Panc1 (cell line): ENCODE measurements at regions not wholly inside any gene's neighbourhood (a gene's known extent, or its start where the extent isn't known, plus 50 kb on each side); places are given as distances from the start of the nearest gene placed in this dataset.

ENCODE experiments used
- SIN3A ChIP-seq: IDR thresholded peaks from 2 replicates; pipeline ENCODE4 v1.6.1; 2012; ENCODE audit warnings: low read depth, mild to moderate bottlenecking, low read length, moderate library complexity, borderline replicate concordance; ENCODE audit not compliant: insufficient read depth
- TF ChIP-seq, protein P1 (sequence below): fragments of 450-650 bp; IDR thresholded peaks from 2 replicates; pipeline ENCODE4 v1.5.1; 2017; ENCODE audit warnings: mild to moderate bottlenecking

- TF ChIP-seq, protein P1, sequence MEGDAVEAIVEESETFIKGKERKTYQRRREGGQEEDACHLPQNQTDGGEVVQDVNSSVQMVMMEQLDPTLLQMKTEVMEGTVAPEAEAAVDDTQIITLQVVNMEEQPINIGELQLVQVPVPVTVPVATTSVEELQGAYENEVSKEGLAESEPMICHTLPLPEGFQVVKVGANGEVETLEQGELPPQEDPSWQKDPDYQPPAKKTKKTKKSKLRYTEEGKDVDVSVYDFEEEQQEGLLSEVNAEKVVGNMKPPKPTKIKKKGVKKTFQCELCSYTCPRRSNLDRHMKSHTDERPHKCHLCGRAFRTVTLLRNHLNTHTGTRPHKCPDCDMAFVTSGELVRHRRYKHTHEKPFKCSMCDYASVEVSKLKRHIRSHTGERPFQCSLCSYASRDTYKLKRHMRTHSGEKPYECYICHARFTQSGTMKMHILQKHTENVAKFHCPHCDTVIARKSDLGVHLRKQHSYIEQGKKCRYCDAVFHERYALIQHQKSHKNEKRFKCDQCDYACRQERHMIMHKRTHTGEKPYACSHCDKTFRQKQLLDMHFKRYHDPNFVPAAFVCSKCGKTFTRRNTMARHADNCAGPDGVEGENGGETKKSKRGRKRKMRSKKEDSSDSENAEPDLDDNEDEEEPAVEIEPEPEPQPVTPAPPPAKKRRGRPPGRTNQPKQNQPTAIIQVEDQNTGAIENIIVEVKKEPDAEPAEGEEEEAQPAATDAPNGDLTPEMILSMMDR = no peak
- no peak for TF ChIP-seq SIN3A
These were observed 60.0 kb upstream of the TEX51 start for GRCh38 chr2:126838716-126838985.
